NOMO-1 (cell line): ENCODE measurements at regions not wholly inside any gene's neighbourhood (a gene's known extent, or its start where the extent isn't known, plus 50 kb on each side); places are given as distances from the start of the nearest gene placed in this dataset.

Experiments
- DNase-seq, 2 experiments: peaks; one replicate each; lab custom pipeline; 2025; ENCODE audit not compliant: unreplicated experiment in 2 of 2; lab: John Stamatoyannopoulos, UW

DNA sequence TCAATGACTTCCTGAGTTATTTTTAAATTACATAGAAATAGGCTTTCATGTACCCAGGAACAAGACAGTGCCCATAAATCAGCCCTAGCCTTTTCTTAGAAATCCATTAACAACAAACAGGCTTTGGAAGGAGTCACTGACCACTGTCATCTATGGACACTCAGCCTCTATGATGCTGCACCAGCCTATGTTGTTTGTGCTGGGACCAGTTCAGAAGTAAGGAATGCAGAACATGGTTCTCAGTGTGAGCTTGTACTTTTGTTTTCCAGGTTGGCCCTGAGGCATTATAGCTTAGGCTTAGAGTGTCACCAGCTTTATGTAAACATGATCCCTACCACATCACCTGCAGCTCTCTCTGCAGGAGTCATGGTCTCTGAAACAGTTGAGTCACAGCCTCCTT lies 335.7 kb upstream of the CDH7 start:
- no peak for DNase-seq

DNA sequence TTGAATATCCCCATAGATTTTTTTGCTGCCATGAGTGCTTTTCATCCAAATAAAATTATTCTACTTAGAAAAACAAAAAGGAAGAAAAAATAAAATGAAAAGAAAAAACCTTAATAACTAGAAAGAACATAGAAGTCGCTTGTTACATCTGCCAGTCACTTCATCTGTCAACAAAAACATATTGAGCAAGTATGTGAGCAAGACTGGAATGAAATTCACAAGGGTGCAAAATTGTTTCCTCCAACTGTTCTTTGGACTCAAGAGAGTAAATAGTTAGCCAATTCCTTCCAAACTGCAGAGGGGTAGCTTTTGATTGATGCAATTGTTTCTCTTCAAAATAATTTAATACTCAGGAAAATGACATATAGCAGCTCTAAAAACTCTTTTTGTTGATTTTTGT lies 336.3 kb upstream of the CDH7 start:
- no peak for DNase-seq

DNA sequence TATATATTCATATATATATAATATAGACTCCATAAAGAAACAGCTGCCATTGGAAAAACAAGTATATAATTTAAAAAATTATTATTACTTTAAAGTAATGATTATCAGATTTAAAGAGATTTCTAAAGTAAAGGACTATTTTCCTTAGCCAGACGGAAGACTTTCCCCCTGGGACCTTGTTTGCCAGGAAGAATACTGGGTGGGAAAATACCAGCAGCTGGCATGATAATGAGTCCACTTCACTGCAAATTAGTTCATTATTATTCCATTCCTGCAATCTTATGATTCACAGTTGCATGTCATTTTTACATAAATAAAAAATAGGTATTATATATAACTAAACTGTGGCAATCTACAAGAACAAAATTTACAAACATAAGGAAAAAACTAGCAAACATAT lies 339.8 kb upstream of the CDH7 start:
- DNase-seq: no peak

DNA sequence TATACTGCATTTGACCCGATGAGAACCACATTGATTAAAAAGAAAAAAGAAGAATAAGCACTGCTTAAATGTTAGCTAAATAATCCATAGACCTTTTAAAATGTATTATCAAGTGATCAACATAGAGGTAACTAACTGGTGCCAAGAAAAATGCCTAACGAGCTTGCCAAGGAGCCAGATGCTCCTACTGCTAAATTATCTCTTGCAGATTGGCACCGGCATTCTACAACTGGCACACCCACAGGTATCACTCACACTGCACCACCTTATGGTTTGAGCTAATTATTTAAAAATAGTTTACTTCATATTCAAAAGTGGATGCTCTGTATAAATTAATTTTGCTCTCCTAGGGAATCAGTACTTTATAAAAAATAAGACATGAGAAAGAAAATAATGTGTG lies 341.6 kb upstream of the CDH7 start:
- DNase-seq: no peak

DNA sequence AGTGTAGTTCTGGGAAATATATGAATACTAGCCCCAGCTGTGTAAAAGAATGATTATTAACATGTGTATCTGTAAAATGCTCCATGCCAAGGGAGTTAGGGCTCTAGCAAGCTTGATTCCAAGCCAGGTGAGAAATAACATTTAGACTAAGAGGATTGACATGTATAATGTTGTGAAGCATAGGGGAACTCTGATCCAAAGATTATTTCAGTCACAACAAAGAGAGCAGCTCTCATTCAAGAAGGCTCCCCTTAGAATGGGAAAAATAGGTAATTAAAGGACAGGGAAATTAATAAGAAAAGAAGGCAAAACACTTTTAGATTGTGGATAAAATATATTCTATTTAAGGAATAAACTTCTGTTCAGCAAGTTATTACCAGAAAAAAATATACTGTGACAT lies 347.3 kb upstream of the CDH7 start:
- no peak for DNase-seq

DNA sequence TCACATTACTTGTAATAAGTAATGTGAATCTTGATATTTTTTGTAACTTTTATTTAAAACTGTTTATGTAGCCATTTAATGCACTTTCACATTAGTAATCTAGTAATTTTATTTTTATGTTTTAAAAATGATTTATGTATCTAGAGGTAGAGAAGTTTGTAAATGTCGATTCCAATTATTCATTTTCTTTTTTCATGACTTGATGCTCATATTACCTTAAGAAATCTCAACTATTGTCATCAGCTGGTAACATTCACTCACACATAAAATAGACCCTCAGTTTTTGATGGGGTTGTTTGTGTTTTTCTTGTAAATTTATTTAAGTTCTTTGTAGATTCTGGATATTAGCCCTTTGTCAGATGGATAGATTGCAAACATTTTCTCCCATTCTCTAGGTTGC lies 351.7 kb upstream of the CDH7 start:
- no peak for DNase-seq

DNA sequence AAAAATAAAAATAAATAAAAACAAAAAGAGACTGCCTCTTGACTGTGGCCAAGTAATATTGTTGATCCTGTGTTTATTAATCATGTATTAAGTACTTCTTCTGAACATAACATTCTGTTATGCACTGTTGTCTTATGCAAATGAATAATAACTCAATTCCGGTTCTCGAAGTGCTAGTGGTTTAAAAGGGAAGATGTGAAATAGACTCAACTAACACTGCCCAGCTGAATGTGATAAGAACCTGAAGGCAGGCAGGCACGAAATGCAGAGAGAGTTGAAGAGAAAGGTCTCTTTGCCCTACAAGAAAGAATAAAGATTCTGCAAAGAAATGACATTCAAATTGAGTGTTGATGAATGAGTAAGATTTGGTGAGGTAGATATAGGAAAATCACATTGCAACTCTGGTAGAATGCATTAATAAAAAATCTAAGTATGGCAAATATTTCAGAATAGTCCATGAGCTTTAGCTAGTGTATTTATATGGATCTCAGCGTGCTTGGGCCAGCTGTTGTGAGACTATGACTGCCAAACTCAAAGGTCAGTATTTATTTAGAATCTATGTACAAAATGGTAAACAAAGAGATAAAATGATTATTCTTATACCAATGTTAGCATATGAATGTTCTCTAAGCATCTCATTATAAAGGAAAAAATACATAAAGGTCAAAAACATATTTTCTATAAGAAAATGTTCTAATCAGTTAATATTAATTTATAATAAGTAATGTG lies 352.3 kb upstream of the CDH7 start:
- no peak for DNase-seq

DNA sequence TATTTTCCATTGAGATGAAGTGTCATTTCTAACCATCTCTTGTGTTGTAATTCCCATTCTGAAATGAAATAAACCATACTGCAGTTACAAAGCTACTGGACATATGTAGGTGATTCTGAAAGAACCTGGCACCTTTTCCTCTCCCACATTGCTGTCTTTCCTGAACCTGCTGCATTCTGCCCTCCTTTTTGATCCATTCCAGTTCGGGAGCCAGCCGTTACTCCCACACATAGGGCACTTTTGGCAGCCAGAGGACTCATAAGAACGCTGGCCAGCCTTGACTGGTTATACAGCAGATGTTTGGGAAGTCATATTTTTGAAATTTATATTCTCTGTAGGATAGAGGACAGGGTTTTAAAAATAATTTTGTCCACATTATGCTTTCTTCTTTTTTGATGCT lies 369.8 kb upstream of the CDH7 start:
- no peak for DNase-seq

DNA sequence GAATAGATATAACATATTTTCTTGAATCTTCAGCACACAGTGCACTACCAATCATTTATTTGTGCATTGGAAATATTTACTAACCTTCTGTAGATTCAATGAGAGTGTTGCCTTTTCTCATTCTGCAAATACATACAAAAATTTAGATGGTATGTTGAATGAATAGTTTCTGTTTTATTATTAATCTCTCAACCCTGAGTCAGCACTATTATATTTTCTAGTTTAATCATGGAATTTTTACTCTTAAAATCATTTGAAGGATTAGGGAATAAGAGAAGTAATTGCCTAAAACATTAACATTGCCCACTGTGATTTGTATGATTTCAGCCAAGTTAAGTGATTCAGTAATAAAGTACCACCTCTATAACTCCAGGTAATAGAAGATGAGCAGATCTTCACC lies 370.2 kb upstream of the CDH7 start:
- no peak for DNase-seq

DNA sequence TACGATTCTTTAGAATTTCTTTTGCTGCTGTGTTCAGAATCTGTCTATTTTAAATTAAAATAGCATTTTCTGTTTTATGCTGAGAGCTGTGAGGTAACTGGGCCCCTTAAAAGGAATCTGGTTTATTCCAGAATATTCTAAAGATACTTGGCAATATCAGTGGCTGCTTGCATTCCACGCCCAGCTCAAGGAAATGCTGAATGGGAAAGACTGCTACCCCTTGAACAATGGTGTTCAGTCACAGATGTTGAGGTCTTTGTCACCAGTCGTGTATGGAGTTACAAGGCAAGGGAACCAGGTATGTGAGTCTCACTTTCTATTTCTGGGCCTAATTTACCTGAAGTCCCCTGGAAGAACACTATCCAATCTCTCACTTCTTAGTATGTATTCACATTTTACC lies 377.9 kb upstream of the CDH7 start:
- no peak for DNase-seq

DNA sequence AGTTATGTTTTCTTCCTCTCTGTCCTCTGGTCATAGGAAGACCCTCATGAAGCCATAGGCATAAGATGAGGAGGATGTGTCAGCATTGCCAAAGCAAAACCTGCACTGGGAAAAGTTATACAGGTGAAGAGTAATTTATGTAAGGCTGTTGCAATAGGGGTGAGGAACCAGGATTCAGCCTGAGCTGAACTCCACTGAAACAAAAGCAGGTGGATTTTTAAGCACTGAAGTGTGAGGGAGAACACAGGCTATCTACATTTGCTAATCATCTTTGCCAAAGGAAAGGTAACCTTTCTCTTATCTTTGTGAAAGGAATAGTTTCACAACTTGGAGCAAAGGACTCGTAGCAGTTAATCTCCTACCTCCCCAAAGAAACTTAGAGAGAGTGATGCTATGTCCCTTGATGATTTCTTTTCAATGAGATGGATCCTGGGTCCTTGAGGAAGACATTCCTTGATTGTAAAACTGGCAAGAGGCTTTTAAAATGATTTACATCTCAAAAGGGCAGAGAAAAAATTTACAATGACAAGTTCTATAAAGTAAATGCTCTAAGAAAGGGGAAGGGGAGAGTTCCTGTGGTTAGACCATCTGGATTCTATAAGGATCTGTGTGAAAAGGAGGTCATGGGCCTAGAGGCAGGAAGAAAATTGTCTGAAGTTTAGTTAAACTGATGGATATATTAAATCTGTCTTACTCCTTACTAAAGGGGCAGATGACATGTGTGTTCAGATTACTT lies 385.4 kb upstream of the CDH7 start:
- no peak for DNase-seq

DNA sequence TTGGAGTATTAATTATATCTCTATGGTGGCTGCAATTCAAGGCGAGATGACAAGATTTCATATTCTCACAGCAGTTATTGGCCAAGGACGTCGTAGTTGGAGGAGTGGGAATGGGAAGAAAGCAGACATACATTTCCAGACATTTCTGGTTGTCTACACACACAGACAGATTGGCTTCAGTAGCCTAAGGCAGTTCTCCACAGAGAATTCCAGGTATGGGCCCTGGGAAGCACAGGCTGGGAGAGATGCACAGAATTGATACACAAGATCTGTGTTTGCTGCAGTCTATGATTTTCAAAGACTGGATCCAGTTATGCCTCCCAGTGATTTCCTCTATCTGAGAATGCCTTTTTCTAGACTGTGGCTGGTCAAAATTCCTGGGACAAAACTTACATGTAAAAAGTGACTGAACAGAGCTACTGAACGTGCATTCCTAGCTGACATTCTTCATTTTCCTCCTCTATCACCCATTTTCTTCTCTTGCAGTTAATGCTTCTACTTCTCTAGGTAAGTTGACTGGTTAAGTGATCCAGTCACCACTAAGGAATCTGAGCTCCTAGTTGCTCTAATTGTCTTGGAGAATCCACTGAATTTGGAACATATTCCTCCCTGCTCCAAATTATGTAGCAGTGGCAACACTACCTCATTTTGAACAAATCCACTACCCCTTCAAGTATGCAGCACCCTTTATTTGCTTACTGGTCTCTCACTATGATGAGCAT lies 386.7 kb upstream of the CDH7 start:
- no peak for DNase-seq

DNA sequence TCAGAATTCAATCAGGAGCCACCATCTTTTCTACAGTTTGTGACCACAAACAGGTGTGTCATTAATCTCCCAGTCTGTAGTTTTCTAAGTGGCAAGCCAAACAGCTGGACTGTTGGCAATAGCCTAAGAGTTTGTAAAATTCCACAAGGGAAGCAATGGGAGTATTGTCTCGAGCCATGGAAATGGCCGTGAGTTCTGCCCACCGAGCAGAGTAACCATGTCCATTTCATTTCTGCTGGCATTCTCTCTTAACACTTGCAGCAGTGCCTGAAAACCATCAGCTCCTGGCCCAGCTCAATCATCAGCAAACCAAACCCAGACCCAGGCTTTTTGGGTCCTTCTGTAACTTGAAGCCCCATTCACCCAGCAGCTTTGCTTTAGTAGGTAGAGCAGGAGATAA lies 387.8 kb upstream of the CDH7 start:
- DNase-seq: no peak

DNA sequence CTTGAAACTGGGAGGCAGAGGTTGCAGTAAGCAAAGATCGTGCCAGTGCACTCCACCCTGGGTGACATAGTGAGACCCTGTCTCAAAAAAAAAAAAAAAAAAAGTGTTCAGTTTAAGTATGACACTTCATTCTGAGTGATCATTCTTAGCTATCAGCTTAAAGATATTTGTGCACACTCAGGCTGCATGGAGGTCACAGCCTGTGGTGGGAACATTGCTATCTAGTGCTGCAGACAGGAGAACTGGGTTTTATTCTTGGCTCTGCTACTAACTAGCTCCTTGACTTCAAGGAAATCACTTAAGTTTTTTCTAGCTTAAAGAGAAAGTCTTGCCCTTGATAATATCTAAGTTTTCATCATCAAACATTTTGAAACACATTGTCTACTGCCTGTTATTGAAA lies 391.3 kb upstream of the CDH7 start:
- no peak for DNase-seq

DNA sequence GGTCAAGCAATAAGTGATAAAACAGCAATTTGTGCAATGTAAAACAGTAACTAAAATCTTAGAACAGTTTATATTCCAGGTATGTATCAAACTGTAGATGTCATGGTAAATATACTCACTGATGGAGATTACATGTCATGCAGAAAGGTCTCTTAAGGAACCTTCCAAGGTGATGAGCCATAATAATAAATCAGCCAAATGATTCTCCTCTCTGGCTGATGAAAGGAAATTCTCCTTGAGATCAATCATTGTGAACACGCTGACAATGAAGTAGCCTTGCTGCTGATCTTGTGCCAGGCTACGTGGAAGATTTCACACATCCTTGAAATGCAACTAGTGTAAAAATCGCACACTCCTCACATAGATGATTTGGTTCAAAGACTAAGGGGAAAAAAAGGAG lies 392.5 kb upstream of the CDH7 start:
- no peak for DNase-seq

DNA sequence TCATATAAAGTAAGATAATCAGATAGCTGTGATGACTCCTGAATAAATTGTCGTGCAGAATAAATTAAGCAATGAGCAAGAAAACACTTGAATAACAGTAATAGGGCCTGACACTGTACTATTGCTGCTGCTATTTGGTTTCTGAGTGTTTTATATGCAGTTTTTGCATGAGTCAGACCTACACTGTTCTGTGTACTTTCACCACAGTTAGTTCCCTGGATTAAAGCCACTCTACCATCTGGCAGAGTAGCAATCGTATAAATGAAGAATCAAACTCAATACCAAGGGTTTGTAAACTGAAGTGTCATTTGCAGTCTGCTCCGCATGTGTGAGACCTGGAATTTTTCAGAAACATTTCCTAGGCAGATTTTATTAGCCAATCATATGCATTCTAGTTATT lies 398.6 kb upstream of the CDH7 start:
- no peak for DNase-seq

DNA sequence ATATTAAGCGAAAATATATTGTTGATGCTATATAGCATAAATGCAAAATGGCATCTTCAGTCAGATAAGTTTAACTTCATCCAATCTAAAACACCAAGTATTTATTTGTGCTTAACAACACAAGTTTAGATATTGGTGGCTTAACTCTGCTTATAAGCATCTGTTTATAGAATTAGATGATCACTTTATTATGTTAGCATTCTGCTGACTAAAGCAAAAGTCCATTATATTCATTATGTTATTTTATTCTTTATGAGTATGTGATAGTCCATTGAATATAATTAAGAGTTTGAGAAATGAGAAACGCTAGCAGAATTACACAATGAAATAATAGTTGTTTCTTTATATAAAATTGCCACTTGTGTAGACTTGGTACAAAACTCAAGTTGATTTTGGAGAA lies 401.2 kb upstream of the CDH7 start:
- DNase-seq: no peak

DNA sequence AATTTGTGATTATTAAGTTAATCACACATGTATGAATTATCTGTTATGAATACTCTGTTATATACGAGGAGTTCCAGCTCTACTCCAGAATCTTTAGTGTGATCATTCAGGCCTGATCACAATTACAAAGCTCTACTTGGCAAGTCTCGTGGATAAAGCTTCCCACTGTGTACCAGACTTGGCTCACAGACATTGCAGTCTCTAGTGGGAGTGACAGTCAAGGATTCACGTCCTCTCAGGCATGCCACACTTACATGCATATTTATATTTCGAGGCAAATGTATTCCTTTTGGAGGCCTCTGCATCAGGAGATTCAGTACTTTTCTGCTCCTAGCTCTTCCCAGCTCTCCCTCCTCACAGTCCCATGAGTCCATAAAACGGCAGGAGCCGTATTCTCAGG lies 403.4 kb upstream of the CDH7 start:
- DNase-seq: no peak

DNA sequence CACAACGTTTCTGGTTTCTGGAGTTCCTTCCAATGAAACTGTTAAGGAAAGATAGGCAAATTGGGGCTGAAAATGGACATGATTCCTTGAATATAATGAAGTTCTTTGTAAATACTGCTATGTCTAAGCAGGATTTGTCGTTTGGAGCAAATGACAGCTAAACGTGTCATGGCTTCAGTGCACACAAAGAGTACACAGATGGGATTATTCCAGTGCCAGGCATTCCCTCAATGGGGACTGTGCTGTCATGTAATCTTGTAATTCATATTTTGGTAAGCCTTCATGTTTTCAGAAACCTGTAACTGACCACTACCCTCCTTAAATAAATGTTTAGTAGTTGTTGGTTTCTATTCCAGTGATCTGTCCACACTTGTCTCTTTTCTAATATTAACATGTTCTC lies 404.7 kb upstream of the CDH7 start:
- DNase-seq: no peak

DNA sequence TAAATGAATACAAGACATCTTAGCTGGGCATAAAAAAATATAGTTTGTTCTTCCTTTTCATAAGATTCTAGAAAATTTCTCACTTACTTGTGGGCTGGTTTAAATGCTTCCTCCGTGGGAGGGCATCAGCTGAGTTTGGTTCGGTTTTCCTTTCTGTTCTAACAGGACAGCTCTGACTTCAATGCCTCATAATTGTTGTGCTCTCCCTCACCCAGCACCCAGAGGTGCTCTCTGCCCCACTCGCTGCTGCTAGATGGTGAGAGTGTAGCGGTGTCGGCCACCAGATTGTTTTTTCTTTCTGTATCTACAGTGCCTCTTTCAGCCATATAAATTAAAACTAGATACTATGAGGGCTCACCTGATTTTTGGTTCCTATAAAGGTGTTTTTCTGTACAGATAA lies 407.2 kb upstream of the CDH7 start:
- no peak for DNase-seq

DNA sequence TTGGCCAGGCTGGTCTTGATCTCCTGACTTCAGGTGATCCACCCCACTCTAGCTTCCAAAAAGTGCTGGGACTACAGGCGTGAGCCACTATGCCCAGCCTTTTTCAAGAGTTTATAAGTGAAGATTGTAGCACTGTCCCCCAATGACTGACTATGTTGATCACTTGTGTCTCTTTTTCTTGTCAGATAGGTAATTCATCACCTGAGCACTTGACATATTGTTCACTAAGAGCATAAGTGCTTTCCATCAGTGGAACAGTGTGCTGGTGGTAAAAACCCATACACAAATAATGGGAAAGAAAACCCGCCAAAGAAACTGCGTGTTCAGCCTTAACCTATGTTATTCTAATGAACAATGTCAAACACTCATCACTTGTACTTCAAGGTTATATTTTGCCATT lies 414.4 kb upstream of the CDH7 start:
- DNase-seq: no peak

DNA sequence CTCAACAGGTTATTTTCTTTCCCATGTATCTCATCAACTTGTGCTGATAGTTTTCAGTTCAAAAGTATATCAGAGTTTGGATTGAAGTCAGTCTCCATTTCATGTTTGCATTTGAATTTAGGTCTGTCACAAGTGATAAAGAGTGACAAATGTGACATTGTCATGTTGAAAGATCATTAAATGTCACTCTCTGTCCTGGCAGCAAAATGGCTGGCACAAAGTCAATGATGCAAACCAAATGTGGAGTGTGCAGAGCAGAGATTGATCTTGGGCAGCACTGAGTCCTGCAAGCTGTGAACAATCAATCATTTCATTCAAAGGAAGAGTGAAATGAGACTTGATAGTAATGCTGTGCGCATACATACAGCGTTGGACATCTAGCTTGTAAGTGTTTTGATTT lies 421.8 kb upstream of the CDH7 start:
- no peak for DNase-seq
